Heart left ventricle (tissue), 16 donors: ENCODE measurements at regions not wholly inside any gene's neighbourhood (a gene's known extent, or its start where the extent isn't known, plus 50 kb on each side); places are given as distances from the start of the nearest gene placed in this dataset.

Experiments used
- ATAC-seq, 4 donors: fragments of 200-7000 bp; cut with Tn5 transposase; one replicate each; pipeline ENCODE4 v1.9.1; 2020 to 2022; ENCODE audit warnings: moderate library complexity in 4 of 4, mild to moderate bottlenecking in 3 of 4, moderate number of reproducible peaks in 1 of 4
- DNase-seq, 5 donors: peaks; one replicate each; pipeline ENCODE4 v3.0.0-alpha.2; 2020
- H3K27ac ChIP-seq, 12 donors: fragments of 200-600 bp; sonication (generic) in 4 of 12; one replicate each; pipeline versions ENCODE4 v1.5.0 to v1.8.0; 2016 to 2022; ENCODE audit warnings: mild to moderate bottlenecking in 2 of 12
- H3K27me3 ChIP-seq, 9 donors: fragments of 200-600 bp; sonication (generic) in 2 of 9; one replicate each; pipeline versions ENCODE4 v1.5.1 to v1.8.0; 2016 to 2022; ENCODE audit warnings: mild to moderate bottlenecking in 3 of 9
- H3K36me3 ChIP-seq, 9 donors: fragments of 200-600 bp; sonication (generic) in 2 of 9; one replicate each; pipeline versions ENCODE4 v1.5.0 to v1.8.0; 2018 to 2022; ENCODE audit warnings: mild to moderate bottlenecking in 2 of 9
- H3K4me1 ChIP-seq, 12 donors: fragments of 200-600 bp; sonication (generic) in 4 of 12; one replicate each; pipeline versions ENCODE4 v1.5.0 to v1.8.0; 2016 to 2022; ENCODE audit warnings: mild to moderate bottlenecking in 3 of 12
- H3K4me3 ChIP-seq, 12 donors: fragments of 200-600 bp; sonication (generic) in 4 of 12; one replicate each; pipeline versions ENCODE4 v1.5.0 to v1.8.0; 2017 to 2022; ENCODE audit warnings: mild to moderate bottlenecking in 9 of 12, moderate library complexity in 4 of 12
- H3K9me3 ChIP-seq, 12 donors: fragments of 200-600 bp; sonication (generic) in 4 of 12; one replicate each; pipeline versions ENCODE4 v1.5.0 to v1.8.0; 2016 to 2022; ENCODE audit warnings: mild to moderate bottlenecking in 1 of 12
- CTCF ChIP-seq, 12 donors: fragments of 200-600 bp; sonication (generic) in 4 of 12; IDR thresholded peaks; one replicate each; pipeline versions ENCODE4 v1.5.0 to v1.8.0; 2018 to 2022; ENCODE audit warnings: antibody characterized with exemption in 12 of 12, mild to moderate bottlenecking in 5 of 12
- POLR2A ChIP-seq, 2 donors: fragments of 450-650 bp; IDR thresholded peaks; one replicate each; pipeline ENCODE4 v1.6.1; 2017; ENCODE audit warnings: antibody characterized with exemption in 2 of 2, mild to moderate bottlenecking in 2 of 2, moderate library complexity in 2 of 2
- WGBS, 4 donors: extraction: QIAGEN DNeasy Blood & Tissue Kit in 2 of 4; methylation state at CpG; one replicate each; pipeline versions ENCODE4 v1.1.5 to v1.1.7; 2013 to 2018; 5-methylcytosine and 5-hydroxymethylcytosine counted together
- intact Hi-C, 10 donors: fragments of 100-400 bp; cut with DNase I; formaldehyde crosslinking; loops; one replicate each; pipeline versions ENCODE4 v1.11.1 to v1.14.2; 2022
- donor health status: ischemic (EF 13 %, LVEDD 7.1; RV severe dilation, severe dysfunction).
- donor health status: healthy with polysubstance abuse.
- donor health status: DM: no; HTN: yes; CAD: no.
- donor health status: DM: no; HTN: no; CAD: no.
- donor health status: ischemic (EF 25% LVEDD 6.9; RV normal size, moderate dysfunction).
- donor health status: ischemic (EF 25% LVEDD 5.7; RV mildly dilated, moderate dysfunction).
- donor health status: healthy.
- donor health status: DM: yes; HTN: yes; CAD: no.
- donor health status: ischemic (EF 35%, LVEDD 5.7; RV mildly dilated, moderate dysfunction).
- donor health status: nonischemic (EF 11% LVEDD 7.7; RV severe dilation, severe dysfunction).
- donor health status: DM: yes; HTN: yes; CAD: no.
- donor health status: PGD.
- donor health status: ischemic (EF 29% LVEDD 5.4; RV normal size, mild dysfunction).
- donor health status: nonischemic (EF 23%, LVEDD 6.1; RV moderate dilation, normal function).

GRCh38 chr11:133726542-133726941, 118.8 kb downstream of the SPATA19 start:
- TF ChIP-seq CTCF (IDR thresholded peaks at IDR 0.05), result no peak
- TF ChIP-seq POLR2A (IDR thresholded peaks at IDR 0.05), result no peak
- intact Hi-C loops, result no loop called here
- Histone ChIP-seq H3K4me1 (no peaks in the 10 kb centered on the region), H3K27ac (no peak overlapping the region), H3K27me3 (peaks cover 0 to 6% (median 0%) of the 10 kb centered on the region in 9 donors), H3K36me3 (no peaks in the 10 kb centered on the region), H3K4me3 (no peak overlapping the region), H3K9me3 (peaks cover 0 to 2% (median 0%) of the 10 kb centered on the region in 12 donors)
- WGBS, 4 donors, result 81 to 95% (median 85%) methylated on average over 2 of the region's 2 CpGs
- ATAC-seq, result no peak
- DNase-seq, result no peak

- 47 to 75% (median 58%) methylated on average over 7 of the region's 7 CpGs for WGBS, 4 donors
- H3K27ac ChIP-seq, result no peak overlapping the region
- DNase-seq, result no peak
- H3K27me3 ChIP-seq, result no peaks in the 10 kb centered on the region
- no peaks in the 10 kb centered on the region for H3K4me1 ChIP-seq
- intact Hi-C loops, result no loop called here
- H3K9me3 ChIP-seq, result peaks cover 0 to 2% (median 0%) of the 10 kb centered on the region in 12 donors
- TF ChIP-seq CTCF (IDR thresholded peaks at IDR 0.05) (no peak), POLR2A (IDR thresholded peaks at IDR 0.05) (no peak)
- ATAC-seq, result no peak
- no peaks in the 10 kb centered on the region for H3K36me3 ChIP-seq
- H3K4me3 ChIP-seq, result no peak overlapping the region
These were observed 121.2 kb downstream of the SPATA19 start for GRCh38 chr11:133724116-133724515.

- peaks cover 0 to 2% (median 0%) of the 10 kb centered on the region in 12 donors for H3K9me3 ChIP-seq
- H3K27ac ChIP-seq, result no peak overlapping the region
- no peak overlapping the region for H3K4me3 ChIP-seq
- no peaks in the 10 kb centered on the region for H3K27me3 ChIP-seq
- TF ChIP-seq POLR2A (IDR thresholded peaks at IDR 0.05) (no peak), CTCF (IDR thresholded peaks at IDR 0.05) (no peak)
- DNase-seq (no peak), ATAC-seq (no peak)
- H3K4me1 ChIP-seq, result no peaks in the 10 kb centered on the region
- intact Hi-C loops, result no loop called here
- WGBS, 4 donors, result 52 to 82% (median 67%) methylated on average over 1 of the region's 1 CpG
- no peaks in the 10 kb centered on the region for H3K36me3 ChIP-seq
These were observed 122.3 kb downstream of the SPATA19 start for GRCh38 chr11:133723056-133723455.

GRCh38 chr11:133720951-133721350, 124.4 kb downstream of the SPATA19 start:
- no peak overlapping the region for H3K27ac ChIP-seq
- H3K4me3 ChIP-seq, result no peak overlapping the region
- intact Hi-C loops, result no loop called here
- H3K36me3 ChIP-seq, result no peaks in the 10 kb centered on the region
- DNase-seq, result no peak
- no peak for ATAC-seq
- H3K27me3 ChIP-seq, result no peaks in the 10 kb centered on the region
- peaks cover 0 to 2% (median 0%) of the 10 kb centered on the region in 12 donors for H3K9me3 ChIP-seq
- TF ChIP-seq CTCF (IDR thresholded peaks at IDR 0.05) (no peak), POLR2A (IDR thresholded peaks at IDR 0.05) (no peak)
- WGBS, 4 donors, result 93 to 96% (median 95%) methylated on average over 6 of the region's 6 CpGs
- H3K4me1 ChIP-seq, result no peaks in the 10 kb centered on the region
